Thyroid gland (tissue), 4 donors: ENCODE measurements at regions not wholly inside any gene's neighbourhood (a gene's known extent, or its start where the extent isn't known, plus 50 kb on each side); places are given as distances from the start of the nearest gene placed in this dataset.

ENCODE experiments used
- DNase-seq, 2 donors: peaks; one replicate each; pipeline ENCODE4 v3.0.0-alpha.2; 2019
- H3K27ac ChIP-seq, 3 donors: fragments of 200-600 bp; sonication (generic); 1 replicate in 2 of 3; 2 replicates in 1 of 3; pipeline ENCODE4 v1.5.1; 2016 to 2019; ENCODE audit warnings: mild to moderate bottlenecking in 1 of 3, moderate library complexity in 1 of 3
- H3K27me3 ChIP-seq: fragments of 200-600 bp; sonication (generic); one replicate; pipeline ENCODE4 v1.5.1; 2019
- H3K36me3 ChIP-seq, 2 donors: fragments of 200-600 bp; sonication (generic); one replicate each; pipeline ENCODE4 v1.5.1; 2016 to 2019
- H3K4me1 ChIP-seq, 2 donors: fragments of 200-600 bp; sonication (generic); one replicate each; pipeline ENCODE4 v1.5.1; 2017 to 2019
- H3K4me3 ChIP-seq, 3 donors: fragments of 200-600 bp; sonication (generic); replicated peaks in 1 of 3; 1 replicate in 2 of 3; 2 replicates in 1 of 3; pipeline ENCODE4 v1.5.1; 2016; ENCODE audit warnings: mild to moderate bottlenecking in 1 of 3
- H3K9me3 ChIP-seq: fragments of 200-600 bp; sonication (generic); one replicate; pipeline ENCODE4 v1.5.1; 2017
- POLR2A ChIP-seq, 2 donors: fragments of 450-650 bp; IDR thresholded peaks; one replicate each; pipeline ENCODE4 v1.6.1; 2017; ENCODE audit warnings: antibody characterized with exemption in 2 of 2, mild to moderate bottlenecking in 2 of 2, moderate library complexity in 1 of 2
- WGBS, 2 donors: methylation state at CpG; one replicate each; pipeline ENCODE4 v1.1.5; 2017; 5-methylcytosine and 5-hydroxymethylcytosine counted together
- intact Hi-C: fragments of 100-400 bp; cut with DNase I; formaldehyde crosslinking; loops from one replicate; pipeline ENCODE4 v1.15.1; 2023
- TF ChIP-seq, protein P1 (sequence below), 6 experiments: fragments of 200-600 bp in 3 of 6; fragments of 450-650 bp in 3 of 6; sonication (generic) in 3 of 6; IDR thresholded peaks; one replicate each; pipeline ENCODE4 v1.5.1; 2016 to 2019; ENCODE audit warnings: antibody characterized with exemption in 6 of 6, mild to moderate bottlenecking in 2 of 6, inconsistent platforms in 1 of 6, moderate library complexity in 1 of 6

GRCh38 chr16:5315914-5316313, 218.3 kb upstream of the EEF2KMT start:
- no peaks in the 10 kb centered on the region for H3K4me1 ChIP-seq
- no peaks in the 10 kb centered on the region for H3K9me3 ChIP-seq
- 76 to 84% methylated on average over 5 of the region's 5 CpGs for WGBS, 2 donors
- TF ChIP-seq POLR2A (IDR thresholded peaks at IDR 0.05) = no peak
- TF ChIP-seq, protein P1, sequence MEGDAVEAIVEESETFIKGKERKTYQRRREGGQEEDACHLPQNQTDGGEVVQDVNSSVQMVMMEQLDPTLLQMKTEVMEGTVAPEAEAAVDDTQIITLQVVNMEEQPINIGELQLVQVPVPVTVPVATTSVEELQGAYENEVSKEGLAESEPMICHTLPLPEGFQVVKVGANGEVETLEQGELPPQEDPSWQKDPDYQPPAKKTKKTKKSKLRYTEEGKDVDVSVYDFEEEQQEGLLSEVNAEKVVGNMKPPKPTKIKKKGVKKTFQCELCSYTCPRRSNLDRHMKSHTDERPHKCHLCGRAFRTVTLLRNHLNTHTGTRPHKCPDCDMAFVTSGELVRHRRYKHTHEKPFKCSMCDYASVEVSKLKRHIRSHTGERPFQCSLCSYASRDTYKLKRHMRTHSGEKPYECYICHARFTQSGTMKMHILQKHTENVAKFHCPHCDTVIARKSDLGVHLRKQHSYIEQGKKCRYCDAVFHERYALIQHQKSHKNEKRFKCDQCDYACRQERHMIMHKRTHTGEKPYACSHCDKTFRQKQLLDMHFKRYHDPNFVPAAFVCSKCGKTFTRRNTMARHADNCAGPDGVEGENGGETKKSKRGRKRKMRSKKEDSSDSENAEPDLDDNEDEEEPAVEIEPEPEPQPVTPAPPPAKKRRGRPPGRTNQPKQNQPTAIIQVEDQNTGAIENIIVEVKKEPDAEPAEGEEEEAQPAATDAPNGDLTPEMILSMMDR (IDR thresholded peaks at IDR 0.05) = no peak
- DNase-seq = no peak
- intact Hi-C loops = no loop called here
- no peaks in the 10 kb centered on the region for H3K36me3 ChIP-seq
- H3K27ac ChIP-seq = no peak overlapping the region
- no peaks in the 10 kb centered on the region for H3K27me3 ChIP-seq
- H3K4me3 ChIP-seq = no peak overlapping the region

DNA sequence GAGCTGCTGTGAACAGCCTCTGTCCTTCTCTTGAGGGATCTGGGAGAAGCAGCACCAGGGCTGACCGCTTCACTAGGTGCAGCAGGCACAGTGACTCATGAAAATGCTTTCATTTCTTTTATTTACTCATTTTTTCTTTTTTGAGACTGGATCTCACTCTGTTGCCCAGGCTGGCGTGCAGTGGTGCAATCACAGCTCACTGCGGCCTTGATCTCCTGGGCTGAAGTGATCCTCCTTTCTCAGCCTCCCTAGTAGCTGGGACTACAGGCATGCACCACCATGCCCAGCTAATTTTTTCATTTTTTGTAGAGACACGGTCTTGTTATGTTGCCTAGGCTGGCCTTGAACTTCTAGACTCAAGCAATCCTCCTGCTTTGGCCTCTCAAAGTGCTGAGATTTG, 216.8 kb upstream of the EEF2KMT start:
- 84 to 85% methylated on average over 4 of the region's 4 CpGs for WGBS, 2 donors
- no peaks in the 10 kb centered on the region for H3K9me3 ChIP-seq

GRCh38 chr16:5309946-5310611, 212.5 kb upstream of the EEF2KMT start:
- no peak for TF ChIP-seq POLR2A (IDR thresholded peaks at IDR 0.05)
- Histone ChIP-seq H3K36me3 (no peaks in the 10 kb centered on the region), H3K9me3 (no peaks in the 10 kb centered on the region), H3K4me3 (no peak overlapping the region), H3K27me3 (no peaks in the 10 kb centered on the region), H3K27ac (no peak overlapping the region), H3K4me1 (no peaks in the 10 kb centered on the region)
- 79 to 80% methylated on average over 4 of the region's 4 CpGs for WGBS, 2 donors
- no peak for DNase-seq
- intact Hi-C loops = no loop called here

More for the DNA sequence above, 216.8 kb upstream of the EEF2KMT start:
- H3K27ac ChIP-seq = no peak overlapping the region
- no peaks in the 10 kb centered on the region for H3K4me1 ChIP-seq
- intact Hi-C loops = no loop called here
- H3K27me3 ChIP-seq = no peaks in the 10 kb centered on the region
- H3K4me3 ChIP-seq = no peak overlapping the region
- no peak for TF ChIP-seq POLR2A (IDR thresholded peaks at IDR 0.05)
- TF ChIP-seq, protein P1 (IDR thresholded peaks at IDR 0.05) = no peak
- DNase-seq = no peak
- no peaks in the 10 kb centered on the region for H3K36me3 ChIP-seq

DNA sequence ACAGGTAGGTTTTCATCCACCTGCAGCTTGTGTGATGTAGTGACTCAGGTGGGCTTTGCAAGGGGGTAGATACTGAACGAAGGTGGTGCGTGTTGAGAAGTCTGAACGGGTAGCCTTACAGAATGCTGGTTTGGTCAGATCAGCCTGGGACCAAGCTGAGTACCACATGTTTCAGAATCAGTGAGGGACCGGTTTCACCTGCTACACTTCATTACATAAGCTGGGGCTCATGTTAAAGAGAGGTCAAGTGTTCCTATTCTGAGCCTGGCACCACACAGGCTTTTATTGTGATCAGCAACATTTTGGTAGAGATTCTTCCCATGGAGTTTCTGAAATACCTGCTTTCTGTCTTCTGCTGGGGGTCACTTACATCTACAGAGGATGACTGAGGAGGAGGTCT, 207.4 kb upstream of the EEF2KMT start:
- no peak for DNase-seq
- TF ChIP-seq, protein P1 (IDR thresholded peaks at IDR 0.05) = no peak
- no peak for TF ChIP-seq POLR2A (IDR thresholded peaks at IDR 0.05)
- Histone ChIP-seq H3K27ac (no peak overlapping the region), H3K4me1 (no peaks in the 10 kb centered on the region), H3K9me3 (no peaks in the 10 kb centered on the region), H3K27me3 (no peaks in the 10 kb centered on the region), H3K4me3 (no peak overlapping the region), H3K36me3 (no peaks in the 10 kb centered on the region)
- intact Hi-C loops = no loop called here
- 42 to 55% methylated on average over 4 of the region's 4 CpGs for WGBS, 2 donors

DNA sequence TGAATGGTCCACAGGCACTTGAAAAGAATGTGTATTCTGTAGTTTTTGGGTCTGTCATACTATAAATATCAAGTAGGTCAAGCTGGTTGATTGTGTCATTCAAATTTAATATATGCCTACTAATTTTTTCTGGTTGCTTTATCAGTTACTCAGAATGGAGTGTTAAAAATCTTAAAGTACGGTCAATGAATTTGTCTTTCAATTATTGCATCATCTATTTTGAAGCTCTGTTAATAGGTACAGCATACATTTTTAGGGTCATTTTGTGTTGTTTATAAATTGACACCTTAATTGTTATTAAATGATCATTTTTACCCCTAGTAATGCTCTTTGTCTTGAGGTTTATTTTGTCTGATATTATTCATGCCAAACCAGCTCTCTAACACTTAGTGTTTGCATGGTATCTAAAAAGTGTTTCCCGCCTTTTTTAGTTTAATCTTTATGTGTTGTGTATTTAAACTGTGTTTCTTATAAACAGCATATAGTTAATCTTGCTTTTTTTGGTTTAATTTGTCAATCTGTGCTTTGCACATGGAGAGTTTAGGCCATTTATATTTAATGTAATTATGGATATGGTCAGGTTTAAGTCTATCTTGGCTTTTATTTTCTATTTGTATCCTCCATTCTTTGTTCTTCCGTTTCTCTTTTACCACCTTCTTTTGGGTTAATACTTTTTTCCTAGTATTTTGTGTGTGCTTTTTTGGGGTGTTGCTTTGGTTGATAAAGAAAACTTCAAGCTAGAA, 204.9 kb upstream of the EEF2KMT start:
- no peak overlapping the region for H3K27ac ChIP-seq
- no peak for TF ChIP-seq POLR2A (IDR thresholded peaks at IDR 0.05)
- TF ChIP-seq, protein P1 (IDR thresholded peaks at IDR 0.05) = no peak
- no peaks in the 10 kb centered on the region for H3K27me3 ChIP-seq
- H3K4me3 ChIP-seq = no peak overlapping the region
- intact Hi-C loops = no loop called here
- H3K36me3 ChIP-seq = no peaks in the 10 kb centered on the region
- H3K4me1 ChIP-seq = no peaks in the 10 kb centered on the region
- no peaks in the 10 kb centered on the region for H3K9me3 ChIP-seq
- DNase-seq = no peak
- WGBS, 2 donors = 82 to 86% methylated on average over 3 of the region's 3 CpGs
